IPS-20b (cell line): ENCODE measurements at regions not wholly inside any gene's neighbourhood (a gene's known extent, or its start where the extent isn't known, plus 50 kb on each side); places are given as distances from the start of the nearest gene placed in this dataset.

Experiments
- H3K27ac ChIP-seq: one replicate; pipeline ENCODE4 v1.5.1; 2013; ENCODE audit warnings: low read length
- H3K27me3 ChIP-seq: 2 replicates; pipeline ENCODE4 v1.6.1; 2013; ENCODE audit warnings: mild to moderate bottlenecking, low read length, inconsistent platforms; ENCODE audit not compliant: insufficient read depth
- H3K36me3 ChIP-seq: 2 replicates; pipeline ENCODE4 v1.6.1; 2013; ENCODE audit warnings: low read depth, mild to moderate bottlenecking, inconsistent platforms, low read length, moderate library complexity; ENCODE audit not compliant: insufficient read depth
- H3K4me1 ChIP-seq: 2 replicates; pipeline ENCODE4 v1.6.1; 2013; ENCODE audit warnings: mild to moderate bottlenecking, control low read depth, inconsistent platforms, low read length, moderate library complexity; ENCODE audit not compliant: insufficient read depth
- H3K4me3 ChIP-seq: 2 replicates; pipeline ENCODE4 v1.5.1; 2013; ENCODE audit warnings: mild to moderate bottlenecking, low read length, inconsistent platforms
- H3K9ac ChIP-seq: 2 replicates; pipeline ENCODE4 v1.6.1; 2013; ENCODE audit warnings: low read depth, mild to moderate bottlenecking, inconsistent platforms, low read length, moderate library complexity
- H3K9me3 ChIP-seq: 2 replicates; pipeline ENCODE4 v1.6.1; 2013; ENCODE audit warnings: mild to moderate bottlenecking, low read depth, low read length, inconsistent platforms; ENCODE audit not compliant: insufficient read depth

DNA sequence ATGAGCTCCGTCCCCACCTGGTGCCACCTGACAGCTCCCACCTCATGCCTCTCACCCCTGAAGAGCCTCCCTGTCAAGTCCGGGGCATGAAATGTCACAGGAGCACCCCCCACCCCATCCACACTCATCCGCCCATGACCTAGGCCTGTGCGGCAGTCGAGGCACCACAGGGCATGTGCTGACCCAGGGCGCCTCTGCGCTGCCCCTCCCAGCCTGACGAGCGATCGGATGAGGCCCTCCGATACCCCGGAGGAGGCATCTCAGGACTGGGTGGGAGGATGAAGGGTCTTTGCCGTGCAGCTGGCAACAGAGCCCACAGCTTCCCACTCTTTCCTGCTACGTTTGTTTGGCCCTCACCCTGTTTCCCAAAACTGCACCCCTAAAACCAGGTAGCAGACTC lies 184.4 kb upstream of the TCERG1L start:
- H3K9me3 ChIP-seq = no peaks in the 10 kb centered on the region
- no peak overlapping the region for H3K4me3 ChIP-seq
- no peak overlapping the region for H3K9ac ChIP-seq
- H3K36me3 ChIP-seq = no peaks in the 10 kb centered on the region
- no peaks in the 10 kb centered on the region for H3K27me3 ChIP-seq
- no peaks in the 10 kb centered on the region for H3K4me1 ChIP-seq
- H3K27ac ChIP-seq = no peak overlapping the region

DNA sequence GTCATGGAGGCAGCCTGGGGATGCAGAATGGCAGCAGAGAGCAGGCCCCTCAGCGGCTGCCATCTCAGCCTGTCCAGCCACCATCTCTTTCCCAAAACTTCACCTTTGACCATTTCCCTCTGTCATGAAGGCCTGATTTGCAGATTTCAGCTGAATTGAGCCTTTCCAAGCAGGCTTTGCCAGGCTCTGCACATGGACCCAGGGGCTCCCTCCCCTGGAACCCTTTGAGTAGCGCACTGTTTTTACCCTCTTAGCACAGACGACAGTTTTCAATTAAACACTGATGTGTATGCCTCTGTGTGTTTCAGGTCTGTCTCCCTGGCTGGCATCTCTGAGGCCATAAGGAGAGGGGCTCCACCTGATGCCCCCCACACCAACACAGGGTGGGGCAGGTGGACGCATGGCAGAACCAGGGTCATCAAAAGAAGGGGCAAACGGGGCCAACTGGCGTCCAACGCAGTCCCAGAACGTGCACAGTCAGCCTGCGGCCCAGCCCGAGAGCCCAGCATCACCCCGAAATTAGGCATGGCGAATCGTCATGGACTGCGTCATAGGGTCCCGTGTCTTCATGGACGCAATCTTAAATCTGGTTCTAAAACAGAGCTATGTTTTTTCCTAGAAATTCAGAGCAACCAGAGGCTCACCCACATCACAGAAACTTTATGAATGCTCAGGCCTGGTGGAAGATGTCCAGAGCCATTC lies 185.0 kb upstream of the TCERG1L start:
- Histone ChIP-seq H3K27ac (no peak overlapping the region), H3K9me3 (no peaks in the 10 kb centered on the region), H3K4me1 (no peaks in the 10 kb centered on the region), H3K4me3 (no peak overlapping the region), H3K27me3 (no peaks in the 10 kb centered on the region), H3K36me3 (no peaks in the 10 kb centered on the region), H3K9ac (no peak overlapping the region)

DNA sequence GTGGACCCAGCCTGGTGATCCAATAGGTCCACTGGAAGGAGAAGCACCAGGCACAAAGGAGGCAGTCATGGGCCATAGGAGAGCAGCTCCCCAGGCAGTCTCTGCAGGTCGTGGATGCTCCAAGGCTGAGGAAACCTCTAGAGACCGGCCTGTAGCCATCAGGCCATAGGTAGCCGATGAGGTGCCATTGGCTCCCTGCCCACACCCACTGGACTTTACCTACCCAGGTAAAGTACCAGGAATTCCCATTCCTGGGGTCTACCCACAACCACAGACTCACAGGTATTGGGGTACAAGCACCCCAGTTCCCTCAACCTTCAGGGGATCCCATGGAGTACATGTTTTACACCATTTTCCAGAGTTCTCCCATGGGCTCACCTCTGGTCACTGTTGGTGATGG lies 188.0 kb upstream of the TCERG1L start:
- Histone ChIP-seq H3K4me3 (no peak overlapping the region), H3K4me1 (no peaks in the 10 kb centered on the region), H3K9ac (no peak overlapping the region), H3K9me3 (peaks cover 16% of the 10 kb centered on the region), H3K27me3 (no peaks in the 10 kb centered on the region), H3K36me3 (no peaks in the 10 kb centered on the region), H3K27ac (no peak overlapping the region)

DNA sequence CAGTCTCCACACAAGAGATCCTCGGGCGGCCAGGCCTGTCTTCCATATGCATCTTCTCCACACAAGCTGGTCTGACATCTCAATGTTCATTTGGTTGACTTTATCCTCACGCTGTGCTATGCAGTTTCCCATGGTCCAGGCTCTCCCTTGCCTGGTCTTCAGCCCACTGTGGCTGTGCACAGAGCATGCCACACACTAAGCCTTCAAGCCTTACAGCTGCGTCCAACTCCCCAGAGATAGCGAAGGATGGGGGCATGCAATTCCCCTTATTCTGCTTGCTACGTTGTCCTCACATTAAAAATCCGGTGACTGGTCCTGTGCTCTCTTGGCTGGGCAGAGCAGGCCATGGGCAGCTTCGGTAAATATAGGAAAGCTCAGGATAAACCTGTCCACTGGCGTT lies 188.7 kb upstream of the TCERG1L start:
- H3K27ac ChIP-seq = no peak overlapping the region
- H3K9me3 ChIP-seq = peaks cover 16% of the 10 kb centered on the region
- no peak overlapping the region for H3K4me3 ChIP-seq
- H3K4me1 ChIP-seq = no peaks in the 10 kb centered on the region
- H3K36me3 ChIP-seq = no peaks in the 10 kb centered on the region
- no peak overlapping the region for H3K9ac ChIP-seq
- no peaks in the 10 kb centered on the region for H3K27me3 ChIP-seq

DNA sequence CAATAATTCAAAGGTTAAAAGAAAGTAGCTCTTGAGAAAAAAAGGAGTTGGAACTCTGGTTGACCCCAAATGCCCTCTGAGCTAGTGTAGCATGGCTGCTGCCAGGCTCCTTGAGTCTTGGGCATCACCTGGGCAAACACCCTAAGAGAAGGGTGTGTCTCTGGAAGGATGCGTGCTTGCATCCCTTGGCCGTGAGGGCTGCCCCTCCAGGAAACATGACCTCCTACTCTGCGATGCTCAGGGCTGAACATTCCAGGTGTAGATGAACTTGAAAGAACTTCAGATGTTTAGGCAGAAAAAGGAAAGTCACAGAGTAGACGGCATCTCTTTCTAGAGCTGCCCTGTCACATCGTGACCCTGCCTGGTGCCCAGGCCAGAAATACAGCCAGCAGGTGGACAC lies 189.4 kb upstream of the TCERG1L start:
- peaks cover 16% of the 10 kb centered on the region for H3K9me3 ChIP-seq
- H3K27ac ChIP-seq = no peak overlapping the region
- no peaks in the 10 kb centered on the region for H3K4me1 ChIP-seq
- H3K9ac ChIP-seq = no peak overlapping the region
- no peaks in the 10 kb centered on the region for H3K36me3 ChIP-seq
- no peaks in the 10 kb centered on the region for H3K27me3 ChIP-seq
- H3K4me3 ChIP-seq = no peak overlapping the region

DNA sequence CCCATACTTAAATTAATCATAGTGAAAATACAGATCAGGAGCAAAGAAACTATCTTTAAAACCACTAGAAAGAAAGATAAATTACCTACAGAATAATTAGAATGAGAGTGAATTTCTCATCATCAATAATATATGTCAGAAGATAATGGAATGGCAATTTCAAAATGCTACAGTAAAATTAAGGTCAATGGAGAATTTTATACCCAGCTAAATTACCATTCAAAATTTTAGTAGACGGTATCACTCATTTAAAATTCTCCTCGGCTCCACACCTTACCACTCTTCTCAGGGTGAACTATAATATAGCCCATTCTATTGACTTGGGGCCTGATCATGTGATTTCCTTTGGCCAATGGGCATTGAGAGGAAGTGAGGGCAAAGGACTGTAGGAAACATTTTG lies 192.5 kb upstream of the TCERG1L start:
- Histone ChIP-seq H3K9ac (no peak overlapping the region), H3K36me3 (no peaks in the 10 kb centered on the region), H3K27ac (no peak overlapping the region), H3K4me3 (no peak overlapping the region), H3K9me3 (peaks cover 16% of the 10 kb centered on the region), H3K27me3 (no peaks in the 10 kb centered on the region), H3K4me1 (no peaks in the 10 kb centered on the region)

DNA sequence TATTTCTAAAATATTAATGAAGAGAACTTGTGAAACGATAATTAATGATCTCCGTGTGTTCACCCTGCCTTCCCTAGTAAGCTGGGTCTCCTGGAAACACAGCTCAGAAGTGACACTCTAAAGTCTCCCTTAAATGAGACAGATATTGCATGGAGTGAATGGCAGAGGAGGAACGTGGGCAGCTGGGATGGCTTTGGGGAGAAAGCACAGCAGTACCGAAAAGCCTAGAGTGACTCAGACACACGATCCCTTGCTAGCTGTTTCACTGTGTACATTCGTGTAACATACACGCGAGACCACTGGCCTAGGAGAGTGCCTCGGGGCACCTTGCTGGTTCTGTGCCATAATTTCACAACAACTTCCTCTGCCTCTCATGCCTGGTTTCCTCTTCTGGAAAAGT lies 199.9 kb upstream of the TCERG1L start:
- Histone ChIP-seq H3K36me3 (no peaks in the 10 kb centered on the region), H3K27me3 (peaks cover 9% of the 10 kb centered on the region), H3K27ac (no peak overlapping the region), H3K4me3 (no peak overlapping the region), H3K9me3 (peaks cover 22% of the 10 kb centered on the region), H3K4me1 (peaks cover 7% of the 10 kb centered on the region), H3K9ac (no peak overlapping the region)

DNA sequence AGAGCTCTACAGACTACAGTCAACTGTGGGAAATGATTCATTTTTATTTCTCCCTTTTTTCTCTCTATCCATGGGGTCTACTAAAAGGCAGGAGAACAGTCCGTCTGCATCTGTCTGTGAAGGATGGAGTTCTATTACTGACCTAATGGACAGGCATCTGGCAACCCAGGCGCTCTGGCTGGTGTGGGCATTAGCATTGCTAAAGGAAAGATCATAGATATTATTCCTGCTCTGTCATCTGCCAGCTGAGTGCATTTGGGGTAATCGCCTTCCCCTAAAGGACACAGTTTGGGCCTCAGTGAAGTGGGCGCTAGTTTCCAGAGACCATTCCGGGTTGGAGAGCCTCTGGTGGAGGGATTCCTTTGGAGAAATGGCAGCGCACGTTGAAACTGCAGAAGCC lies 201.3 kb upstream of the TCERG1L start:
- Histone ChIP-seq H3K27me3 (peaks cover 9% of the 10 kb centered on the region), H3K9me3 (peaks cover 22% of the 10 kb centered on the region), H3K9ac (no peak overlapping the region), H3K36me3 (no peaks in the 10 kb centered on the region), H3K4me3 (no peak overlapping the region), H3K4me1 (peaks cover 7% of the 10 kb centered on the region), H3K27ac (no peak overlapping the region)

DNA sequence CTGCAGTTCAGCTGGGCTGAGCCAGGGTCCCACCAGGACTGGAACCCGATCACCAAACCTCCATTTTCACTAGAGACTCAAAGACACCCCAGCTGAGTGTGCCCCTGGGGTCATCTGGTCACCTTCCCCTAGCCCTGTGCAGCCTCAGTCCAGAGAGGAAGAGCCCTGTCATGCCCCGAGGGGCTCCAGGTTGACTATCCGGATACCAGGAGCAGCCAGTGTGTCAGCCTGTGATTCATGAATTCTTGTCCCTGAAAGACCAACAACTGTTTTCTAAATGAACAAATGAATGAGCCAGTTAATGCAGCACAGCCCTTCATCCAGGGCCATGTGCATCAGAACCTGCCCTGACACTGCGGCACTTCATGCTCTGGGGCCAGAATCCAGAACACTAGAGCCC lies 201.9 kb upstream of the TCERG1L start:
- no peak overlapping the region for H3K9ac ChIP-seq
- peaks cover 7% of the 10 kb centered on the region for H3K4me1 ChIP-seq
- no peak overlapping the region for H3K27ac ChIP-seq
- peaks cover 22% of the 10 kb centered on the region for H3K9me3 ChIP-seq
- H3K4me3 ChIP-seq = no peak overlapping the region
- peaks cover 9% of the 10 kb centered on the region for H3K27me3 ChIP-seq
- no peaks in the 10 kb centered on the region for H3K36me3 ChIP-seq

DNA sequence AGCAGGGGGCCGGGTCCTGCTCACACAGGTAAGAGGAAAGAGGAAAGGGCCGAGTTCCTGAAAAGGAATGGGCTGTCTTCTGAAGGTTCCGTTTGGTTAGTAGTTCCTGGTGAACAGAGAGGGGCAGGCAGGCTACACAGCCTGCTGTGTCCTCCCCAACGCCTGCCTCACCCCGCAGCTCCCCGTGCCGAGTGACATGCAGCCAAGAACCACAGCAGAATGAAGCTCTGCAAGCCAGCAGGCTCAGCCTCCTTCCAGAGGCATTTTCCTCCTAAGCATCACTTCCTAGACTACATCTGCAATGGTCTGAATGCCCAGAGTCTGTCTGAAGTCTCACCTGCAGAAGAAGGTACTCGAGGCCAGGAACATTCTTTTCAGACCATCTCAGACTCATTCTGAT lies 202.4 kb upstream of the TCERG1L start:
- H3K9me3 ChIP-seq = peaks cover 22% of the 10 kb centered on the region
- H3K9ac ChIP-seq = no peak overlapping the region
- peaks cover 7% of the 10 kb centered on the region for H3K4me1 ChIP-seq
- no peak overlapping the region for H3K27ac ChIP-seq
- H3K36me3 ChIP-seq = no peaks in the 10 kb centered on the region
- H3K4me3 ChIP-seq = no peak overlapping the region
- peaks cover 9% of the 10 kb centered on the region for H3K27me3 ChIP-seq

DNA sequence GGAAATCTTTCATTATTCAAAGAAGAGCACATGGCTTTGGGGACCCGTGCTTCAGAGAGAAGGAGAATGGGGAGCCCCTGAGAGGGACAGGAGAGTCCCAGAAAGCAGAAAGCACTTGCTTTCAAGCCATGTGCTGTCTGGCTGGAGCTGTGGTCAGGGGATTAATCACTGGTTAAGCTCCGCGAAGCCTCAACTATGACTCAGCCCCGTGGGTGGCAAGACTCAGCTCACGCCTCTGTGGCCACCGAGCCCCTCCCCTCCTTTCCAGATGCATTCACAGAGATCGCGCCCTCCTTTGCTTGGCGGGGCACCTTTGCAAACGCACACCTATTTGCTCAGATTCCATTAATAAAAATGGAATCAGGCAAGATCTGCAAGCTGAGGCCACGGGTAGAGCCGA lies 202.9 kb upstream of the TCERG1L start:
- Histone ChIP-seq H3K4me1 (peaks cover 7% of the 10 kb centered on the region), H3K9me3 (peaks cover 22% of the 10 kb centered on the region), H3K36me3 (no peaks in the 10 kb centered on the region), H3K9ac (no peak overlapping the region), H3K4me3 (no peak overlapping the region), H3K27ac (no peak overlapping the region), H3K27me3 (peaks cover 9% of the 10 kb centered on the region)

DNA sequence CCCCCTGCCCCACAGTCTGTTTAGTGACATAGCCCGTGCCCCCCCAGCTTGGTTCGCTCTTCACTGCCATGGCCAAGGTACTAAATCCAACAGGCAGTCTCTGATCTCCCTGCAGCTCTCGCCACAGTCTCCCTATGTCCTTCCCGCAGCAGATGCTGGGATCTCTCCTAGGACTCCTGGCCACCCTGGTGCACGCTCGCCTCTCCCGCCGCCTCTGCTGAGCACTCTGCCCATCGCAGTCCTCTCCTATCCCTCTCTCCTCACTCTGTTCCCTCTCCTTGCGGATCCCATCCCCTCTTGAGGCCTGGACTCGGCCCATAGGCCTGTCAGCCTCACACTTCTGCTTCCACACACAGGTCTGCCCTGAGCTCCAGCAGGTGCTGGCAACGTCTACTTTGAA lies 204.8 kb upstream of the TCERG1L start:
- Histone ChIP-seq H3K27me3 (peaks cover 9% of the 10 kb centered on the region), H3K9me3 (peaks cover 11% of the 10 kb centered on the region), H3K9ac (no peak overlapping the region), H3K36me3 (no peaks in the 10 kb centered on the region), H3K4me1 (peaks cover 7% of the 10 kb centered on the region), H3K27ac (no peak overlapping the region), H3K4me3 (no peak overlapping the region)
